ENCODE measurements at regions not wholly inside any gene's neighbourhood (a gene's known extent, or its start where the extent isn't known, plus 50 kb on each side); places are given as distances from the start of the nearest gene placed in this dataset.
A peak's percentile ranks its signal among the peaks of the same experiment; 100 is the strongest.

DNA sequence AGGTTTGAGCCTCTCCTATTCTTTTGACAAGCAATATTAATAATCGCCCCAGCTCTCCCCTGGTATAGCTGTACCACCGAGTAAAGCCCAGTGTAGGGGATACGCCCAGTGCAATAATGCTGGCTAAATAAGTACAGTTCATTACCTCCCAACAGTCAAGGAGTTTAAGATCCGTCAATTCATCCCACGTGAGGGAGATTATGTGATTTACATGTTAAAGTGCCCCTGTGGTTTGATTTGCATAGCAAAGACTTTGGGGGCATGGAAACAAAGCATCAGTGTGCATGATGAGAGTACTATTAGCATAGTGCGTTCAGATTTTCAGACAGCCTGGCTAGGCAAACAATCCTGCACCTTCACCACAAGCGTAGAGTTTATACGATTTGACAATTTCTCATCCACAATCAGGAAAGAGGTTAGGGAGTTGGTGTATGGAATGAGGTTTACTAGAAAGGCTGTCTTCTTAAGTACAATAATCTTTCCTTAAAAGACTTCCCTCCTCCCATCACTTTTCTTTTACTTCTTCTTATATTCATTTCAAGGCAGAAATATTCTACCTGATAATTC lies 754.0 kb downstream of the DIAPH3 start:
- POLR2A ChIA-PET, result no interaction called here
- Mint-ChIP-seq H3K9me3 (peaks cover 34% of the 10 kb centered on the region), H3K4me3 (peak overlapping the region; percentile 38), H3K27ac (peak overlapping the region; percentile 64), H3K36me3 (peaks cover 38% of the 10 kb centered on the region), H3K27me3 (ENCODE audit: low read depth) (peaks cover 52% of the 10 kb centered on the region), H3K4me1 (peaks cover 59% of the 10 kb centered on the region)
- DNase-seq (ENCODE audit: low spot score), result peak; percentile 15
- peak; percentile 82 for ATAC-seq
- TF ChIP-seq USF2 (CRISPR knock-in tag; IDR thresholded peaks at IDR 0.05) (peak; percentile 87), JUN (CRISPR knock-in tag; IDR thresholded peaks at IDR 0.05) (no peak), CREM (CRISPR knock-in tag; IDR thresholded peaks at IDR 0.05) (0 out of 2 replicates have a peak, but pooled peaks have one; percentile 55), RORB (CRISPR knock-in tag; IDR thresholded peaks at IDR 0.05) (no peak), FOXK1 (CRISPR knock-in tag; IDR thresholded peaks at IDR 0.05) (0 out of 2 replicates have a peak, but pooled peaks have one; percentile 64), IRF2 (CRISPR knock-in tag; IDR thresholded peaks at IDR 0.05; ENCODE audit: borderline replicate concordance, low read depth) (no peak), USF1 (CRISPR knock-in tag; IDR thresholded peaks at IDR 0.05) (peak; percentile 85), ETV6 (CRISPR knock-in tag; IDR thresholded peaks at IDR 0.05) (peak; percentile 79), TEAD1 (CRISPR knock-in tag; IDR thresholded peaks at IDR 0.05) (peak; percentile 82; the same call in 1 of the 2 replicates), GRHL2 (CRISPR knock-in tag; IDR thresholded peaks at IDR 0.05; ENCODE audit: insufficient replicate concordance, severe bottlenecking) (no peak), FOXP1 (CRISPR knock-in tag; IDR thresholded peaks at IDR 0.05; ENCODE audit: borderline replicate concordance) (no peak), FOXJ3 (CRISPR knock-in tag; IDR thresholded peaks at IDR 0.05; ENCODE audit: borderline replicate concordance) (no peak), TCF7 (CRISPR knock-in tag; IDR thresholded peaks at IDR 0.05; ENCODE audit: low read depth) (no peak)
- TF ChIP-seq, protein P1, sequence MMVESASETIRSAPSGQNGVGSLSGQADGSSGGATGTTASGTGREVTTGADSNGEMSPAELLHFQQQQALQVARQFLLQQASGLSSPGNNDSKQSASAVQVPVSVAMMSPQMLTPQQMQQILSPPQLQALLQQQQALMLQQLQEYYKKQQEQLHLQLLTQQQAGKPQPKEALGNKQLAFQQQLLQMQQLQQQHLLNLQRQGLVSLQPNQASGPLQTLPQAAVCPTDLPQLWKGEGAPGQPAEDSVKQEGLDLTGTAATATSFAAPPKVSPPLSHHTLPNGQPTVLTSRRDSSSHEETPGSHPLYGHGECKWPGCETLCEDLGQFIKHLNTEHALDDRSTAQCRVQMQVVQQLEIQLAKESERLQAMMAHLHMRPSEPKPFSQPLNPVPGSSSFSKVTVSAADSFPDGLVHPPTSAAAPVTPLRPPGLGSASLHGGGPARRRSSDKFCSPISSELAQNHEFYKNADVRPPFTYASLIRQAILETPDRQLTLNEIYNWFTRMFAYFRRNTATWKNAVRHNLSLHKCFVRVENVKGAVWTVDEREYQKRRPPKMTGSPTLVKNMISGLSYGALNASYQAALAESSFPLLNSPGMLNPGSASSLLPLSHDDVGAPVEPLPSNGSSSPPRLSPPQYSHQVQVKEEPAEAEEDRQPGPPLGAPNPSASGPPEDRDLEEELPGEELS (CRISPR knock-in tag; IDR thresholded peaks at IDR 0.05), result peak; percentile 80; the same call in 1 of the 2 replicates
- TF ChIP-seq, protein P2, sequence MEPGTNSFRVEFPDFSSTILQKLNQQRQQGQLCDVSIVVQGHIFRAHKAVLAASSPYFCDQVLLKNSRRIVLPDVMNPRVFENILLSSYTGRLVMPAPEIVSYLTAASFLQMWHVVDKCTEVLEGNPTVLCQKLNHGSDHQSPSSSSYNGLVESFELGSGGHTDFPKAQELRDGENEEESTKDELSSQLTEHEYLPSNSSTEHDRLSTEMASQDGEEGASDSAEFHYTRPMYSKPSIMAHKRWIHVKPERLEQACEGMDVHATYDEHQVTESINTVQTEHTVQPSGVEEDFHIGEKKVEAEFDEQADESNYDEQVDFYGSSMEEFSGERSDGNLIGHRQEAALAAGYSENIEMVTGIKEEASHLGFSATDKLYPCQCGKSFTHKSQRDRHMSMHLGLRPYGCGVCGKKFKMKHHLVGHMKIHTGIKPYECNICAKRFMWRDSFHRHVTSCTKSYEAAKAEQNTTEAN (CRISPR knock-in tag; IDR thresholded peaks at IDR 0.05), result 0 out of 2 replicates have a peak, but pooled peaks have one; percentile 44
- CTCF ChIA-PET, result no interaction called here

DNA sequence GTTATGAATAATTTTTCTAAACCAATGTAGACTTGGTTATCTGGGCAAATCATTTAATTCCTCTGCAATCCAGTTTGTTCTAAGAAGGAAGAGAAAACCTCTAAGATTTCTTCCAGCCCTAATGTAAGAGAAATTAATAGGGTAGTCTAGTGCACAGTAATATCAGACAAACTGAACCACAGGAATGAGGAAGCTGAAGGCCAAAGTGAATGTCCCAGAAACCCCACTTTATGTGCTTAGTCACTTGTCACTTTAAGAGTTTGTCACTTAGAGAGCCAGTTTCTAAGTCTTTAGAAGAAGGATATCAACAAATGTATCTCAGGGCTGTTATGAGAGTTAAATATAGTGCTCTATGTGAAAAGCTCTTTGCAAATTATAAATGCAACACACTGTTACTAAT lies 750.6 kb downstream of the DIAPH3 start:
- ATAC-seq, result no peak
- CTCF ChIA-PET, result interaction anchor here (0.6 kb wide), 2 partner anchors 10 to 39 kb away, joined by 3 read pairs; no protein-coding TSS in a partner anchor
- Mint-ChIP-seq H3K27me3 (ENCODE audit: low read depth) (peaks cover 39% of the 10 kb centered on the region), H3K36me3 (peaks cover 6% of the 10 kb centered on the region), H3K4me1 (peaks cover 68% of the 10 kb centered on the region), H3K9me3 (peaks cover 8% of the 10 kb centered on the region), H3K27ac (no peak overlapping the region), H3K4me3 (no peak overlapping the region)
- POLR2A ChIA-PET, result no interaction called here
- DNase-seq (ENCODE audit: low spot score), result no peak
- TF ChIP-seq RORB (CRISPR knock-in tag; IDR thresholded peaks at IDR 0.05) (no peak), ARID4B (CRISPR knock-in tag; IDR thresholded peaks at IDR 0.05; ENCODE audit: borderline replicate concordance) (no peak), SP1 (CRISPR knock-in tag; conservative IDR thresholded peaks at IDR 0.05) (no peak), USF2 (CRISPR knock-in tag; IDR thresholded peaks at IDR 0.05) (no peak), ETV6 (CRISPR knock-in tag; IDR thresholded peaks at IDR 0.05) (no peak), NR1H2 (CRISPR knock-in tag; IDR thresholded peaks at IDR 0.05) (no peak), OVOL2 (CRISPR knock-in tag; IDR thresholded peaks at IDR 0.05; ENCODE audit: borderline replicate concordance) (no peak), JUN (CRISPR knock-in tag; IDR thresholded peaks at IDR 0.05) (no peak), NFYB (CRISPR knock-in tag; conservative IDR thresholded peaks at IDR 0.05; ENCODE audit: low read depth) (no peak)
- TF ChIP-seq, protein P3, sequence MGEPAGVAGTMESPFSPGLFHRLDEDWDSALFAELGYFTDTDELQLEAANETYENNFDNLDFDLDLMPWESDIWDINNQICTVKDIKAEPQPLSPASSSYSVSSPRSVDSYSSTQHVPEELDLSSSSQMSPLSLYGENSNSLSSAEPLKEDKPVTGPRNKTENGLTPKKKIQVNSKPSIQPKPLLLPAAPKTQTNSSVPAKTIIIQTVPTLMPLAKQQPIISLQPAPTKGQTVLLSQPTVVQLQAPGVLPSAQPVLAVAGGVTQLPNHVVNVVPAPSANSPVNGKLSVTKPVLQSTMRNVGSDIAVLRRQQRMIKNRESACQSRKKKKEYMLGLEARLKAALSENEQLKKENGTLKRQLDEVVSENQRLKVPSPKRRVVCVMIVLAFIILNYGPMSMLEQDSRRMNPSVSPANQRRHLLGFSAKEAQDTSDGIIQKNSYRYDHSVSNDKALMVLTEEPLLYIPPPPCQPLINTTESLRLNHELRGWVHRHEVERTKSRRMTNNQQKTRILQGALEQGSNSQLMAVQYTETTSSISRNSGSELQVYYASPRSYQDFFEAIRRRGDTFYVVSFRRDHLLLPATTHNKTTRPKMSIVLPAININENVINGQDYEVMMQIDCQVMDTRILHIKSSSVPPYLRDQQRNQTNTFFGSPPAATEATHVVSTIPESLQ (CRISPR knock-in tag; IDR thresholded peaks at IDR 0.05), result no peak

All from WTC11 (cell line).